ENCODE measurements at regions not wholly inside any gene's neighbourhood (a gene's known extent, or its start where the extent isn't known, plus 50 kb on each side); places are given as distances from the start of the nearest gene placed in this dataset.
"Not testable (repeated sequence)": the region's sequence is repeated elsewhere in the genome, so short reads cannot be mapped to it uniquely, and the experiment has no call there.

- TF ChIP-seq EP300 (IDR thresholded peaks at IDR 0.05), result no peak
- TF ChIP-seq POLR2A (IDR thresholded peaks at IDR 0.05), result no peak
- no peak for TF ChIP-seq POLR2AphosphoS5 (IDR thresholded peaks at IDR 0.05)
- TF ChIP-seq CTCF (IDR thresholded peaks at IDR 0.05), result no peak
- H3K27ac ChIP-seq, result no peak overlapping the region
- DNase-seq, result no peak
- 91 to 96% (median 94%) methylated on average over 3 of the region's 3 CpGs for WGBS, 5 donors
- H3K4me1 ChIP-seq, result no peaks in the 10 kb centered on the region
- intact Hi-C loops (cut with DNase I; ENCODE audit: low total_unique reads), result no loop called here
- no peaks in the 10 kb centered on the region for H3K36me3 ChIP-seq
- no peak overlapping the region for H3K4me3 ChIP-seq
- peaks cover 0 to 5% (median 3%) of the 10 kb centered on the region in 4 donors for H3K9me3 ChIP-seq
- H3K27me3 ChIP-seq, result no peaks in the 10 kb centered on the region
Observed at GRCh38 chr9:78424299-78424698, 127.4 kb downstream of the PSAT1 start.

GRCh38 chr9:78428640-78429039 lies 131.7 kb downstream of the PSAT1 start:
- peaks cover 0 to 16% (median 14%) of the 10 kb centered on the region in 4 donors for H3K9me3 ChIP-seq
- intact Hi-C loops (cut with DNase I; ENCODE audit: low total_unique reads), result no loop called here
- no peaks in the 10 kb centered on the region for H3K36me3 ChIP-seq
- H3K4me3 ChIP-seq, result no peak overlapping the region
- H3K4me1 ChIP-seq, result no peaks in the 10 kb centered on the region
- WGBS, 5 donors, result 25 to 55% (median 35%) methylated on average over 2 of the region's 2 CpGs
- DNase-seq, result no peak
- H3K27me3 ChIP-seq, result no peaks in the 10 kb centered on the region
- TF ChIP-seq POLR2A (IDR thresholded peaks at IDR 0.05), result no peak
- TF ChIP-seq POLR2AphosphoS5 (IDR thresholded peaks at IDR 0.05), result no peak
- TF ChIP-seq EP300 (IDR thresholded peaks at IDR 0.05), result no peak
- no peak for TF ChIP-seq CTCF (IDR thresholded peaks at IDR 0.05)
- no peak overlapping the region for H3K27ac ChIP-seq

- H3K27me3 ChIP-seq, result no peaks in the 10 kb centered on the region
- no peak overlapping the region for H3K27ac ChIP-seq
- TF ChIP-seq EP300 (IDR thresholded peaks at IDR 0.05), result no peak
- no peak for TF ChIP-seq CTCF (IDR thresholded peaks at IDR 0.05)
- TF ChIP-seq POLR2AphosphoS5 (IDR thresholded peaks at IDR 0.05), result no peak
- TF ChIP-seq POLR2A (IDR thresholded peaks at IDR 0.05), result no peak
- no peaks in the 10 kb centered on the region for H3K4me1 ChIP-seq
- no peaks in the 10 kb centered on the region for H3K36me3 ChIP-seq
- no peak overlapping the region for H3K4me3 ChIP-seq
- 85 to 92% (median 86%) methylated on average over 3 of the region's 3 CpGs for WGBS, 5 donors
- DNase-seq, result no peak
- intact Hi-C loops (cut with DNase I; ENCODE audit: low total_unique reads), result no loop called here
- peaks cover 0 to 16% (median 14%) of the 10 kb centered on the region in 4 donors for H3K9me3 ChIP-seq
Observed at GRCh38 chr9:78430387-78430786, 133.5 kb downstream of the PSAT1 start.

- peaks cover 0 to 16% (median 14%) of the 10 kb centered on the region in 4 donors for H3K9me3 ChIP-seq
- intact Hi-C loops (cut with DNase I; ENCODE audit: low total_unique reads); H3K4me1 ChIP-seq; H3K36me3 ChIP-seq; H3K27me3 ChIP-seq; DNase-seq; H3K4me3 ChIP-seq; H3K27ac ChIP-seq: not testable (repeated sequence)
- WGBS, 5 donors, result 79 to 92% (median 86%) methylated on average over 6 of the region's 6 CpGs
Observed at GRCh38 chr9:78431039-78431438, 134.1 kb downstream of the PSAT1 start.

- Histone ChIP-seq H3K27me3 (no peaks in the 10 kb centered on the region), H3K27ac (no peak overlapping the region), H3K4me1 (peaks cover 0 to 10% (median 9%) of the 10 kb centered on the region in 4 donors), H3K4me3 (no peak overlapping the region), H3K9me3 (no peaks in the 10 kb centered on the region), H3K36me3 (no peaks in the 10 kb centered on the region)
- TF ChIP-seq CTCF (IDR thresholded peaks at IDR 0.05), result no peak
- no peak for TF ChIP-seq POLR2A (IDR thresholded peaks at IDR 0.05)
- no peak for TF ChIP-seq POLR2AphosphoS5 (IDR thresholded peaks at IDR 0.05)
- TF ChIP-seq EP300 (IDR thresholded peaks at IDR 0.05), result no peak
- DNase-seq, result no peak
- whole genome bisulfite sequencing, 5 donors, result 67 to 76% (median 74%) methylated on average over 2 of the region's 2 CpGs
- intact Hi-C loops (cut with DNase I; ENCODE audit: low total_unique reads), result no loop called here
Observed at GRCh38 chr9:78436873-78437272, 139.9 kb downstream of the PSAT1 start.

All from stomach (tissue), 8 donors.